BJ (cell line): ENCODE measurements at regions not wholly inside any gene's neighbourhood (a gene's known extent, or its start where the extent isn't known, plus 50 kb on each side); places are given as distances from the start of the nearest gene placed in this dataset.

Experiments
- CTCF ChIA-PET: fragments of 350-600 bp; formaldehyde crosslinking; extraction: SDS; loops from one replicate; lab custom pipeline; 2021; ENCODE audit warnings: antibody characterized with exemption, inconsistent platforms; lab: Yijun Ruan, JAX
- POLR2A ChIA-PET: fragments of 300-600 bp; sonication (Branson Sonifier 250); formaldehyde crosslinking; extraction: SDS; loops from one replicate; lab custom pipeline; 2021; ENCODE audit warnings: antibody characterized with exemption; lab: Charles Lee
- DNase-seq: peaks from one replicate; pipeline ENCODE4 v3.0.0-alpha.2; 2011; ENCODE audit warnings: low read depth
- H3K27me3 ChIP-seq: 2 replicates; pipeline ENCODE4 v1.6.0; 2011; ENCODE audit warnings: low read length; ENCODE audit not compliant: control insufficient read depth, insufficient read depth
- H3K36me3 ChIP-seq: 2 replicates; pipeline ENCODE4 v1.5.1; 2011; ENCODE audit warnings: low read length; ENCODE audit not compliant: control insufficient read depth, insufficient read depth
- H3K4me3 ChIP-seq: 2 replicates; pipeline ENCODE4 v1.5.1; 2011; ENCODE audit warnings: low read depth, mild to moderate bottlenecking, control low read depth, low read length
- CTCF ChIP-seq: IDR thresholded peaks from 2 replicates; pipeline ENCODE4 v1.5.1; 2011; ENCODE audit warnings: low read depth, mild to moderate bottlenecking, control low read depth, inconsistent platforms, low read length, moderate library complexity; ENCODE audit not compliant: insufficient read depth

GRCh38 chr7:121798453-121798840 is 74.5 kb upstream of the PTPRZ1 start:
- H3K4me3 ChIP-seq: no peak overlapping the region
- H3K27me3 ChIP-seq: no peaks in the 10 kb centered on the region
- no peak for TF ChIP-seq CTCF
- ChIA-PET CTCF (no interaction called here), POLR2A (no interaction called here)
- H3K36me3 ChIP-seq: no peaks in the 10 kb centered on the region
- DNase-seq: no peak

- Histone ChIP-seq H3K36me3 (no peaks in the 10 kb centered on the region), H3K4me3 (no peak overlapping the region), H3K27me3 (no peaks in the 10 kb centered on the region)
- DNase-seq: no peak
- no peak for TF ChIP-seq CTCF
- ChIA-PET POLR2A (no interaction called here), CTCF (no interaction called here)
Observed at GRCh38 chr7:121797657-121798452, 75.1 kb upstream of the PTPRZ1 start.

GRCh38 chr7:121796936-121797656 is 75.9 kb upstream of the PTPRZ1 start:
- no peak overlapping the region for H3K4me3 ChIP-seq
- no peaks in the 10 kb centered on the region for H3K36me3 ChIP-seq
- no peak for TF ChIP-seq CTCF
- CTCF ChIA-PET: no interaction called here
- POLR2A ChIA-PET: no interaction called here
- no peak for DNase-seq
- H3K27me3 ChIP-seq: no peaks in the 10 kb centered on the region

- DNase-seq: no peak
- POLR2A ChIA-PET: no interaction called here
- H3K4me3 ChIP-seq: no peak overlapping the region
- CTCF ChIA-PET: no interaction called here
- no peak for TF ChIP-seq CTCF
- no peaks in the 10 kb centered on the region for H3K27me3 ChIP-seq
- no peaks in the 10 kb centered on the region for H3K36me3 ChIP-seq
Observed at GRCh38 chr7:121796381-121796780, 76.6 kb upstream of the PTPRZ1 start.

- CTCF ChIA-PET: interaction anchor here (0.6 kb wide), 1 partner anchor 175 kb away, joined by 3 read pairs; no protein-coding TSS in a partner anchor
- Histone ChIP-seq H3K4me3 (no peak overlapping the region), H3K27me3 (no peaks in the 10 kb centered on the region), H3K36me3 (no peaks in the 10 kb centered on the region)
- POLR2A ChIA-PET: no interaction called here
- no peak for DNase-seq
- TF ChIP-seq CTCF: no peak
Observed at GRCh38 chr7:121795736-121796135, 77.2 kb upstream of the PTPRZ1 start.
